Stimulated activated CD8-positive, alpha-beta memory T cell treated with anti-CD3 and anti-CD28 coated beads, Interleukin-12 subunit alpha, Interleukin-12 subunit beta, amount 100 ng/mL, for 4 hours (primary cell): ENCODE measurements at regions not wholly inside any gene's neighbourhood (a gene's known extent, or its start where the extent isn't known, plus 50 kb on each side); places are given as distances from the start of the nearest gene placed in this dataset.

ENCODE experiments used
- DNase-seq: peaks from one replicate; pipeline ENCODE4 v3.0.0-alpha.2; 2020; ENCODE audit warnings: low read depth

DNA sequence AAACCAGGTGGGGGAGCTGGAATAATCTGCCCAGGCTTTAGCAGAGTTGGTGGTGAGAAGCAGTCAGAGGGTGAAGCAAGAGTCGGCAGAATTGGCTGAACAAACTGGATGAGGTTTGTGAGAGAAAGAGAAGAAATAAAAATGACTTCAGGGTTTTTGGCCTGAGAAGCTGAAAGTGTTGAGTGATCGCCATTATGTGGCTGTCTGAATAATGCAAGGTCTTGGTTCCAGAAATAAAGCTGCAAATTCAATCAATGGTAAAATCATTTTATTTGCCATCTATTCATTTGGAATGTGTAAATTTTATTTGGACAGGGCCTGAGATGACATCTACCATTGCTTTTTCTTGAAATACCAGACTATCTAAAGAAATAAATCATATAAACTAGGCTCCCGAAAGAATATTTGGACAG is 50.4 kb upstream of the DAB2 start:
- DNase-seq, result no peak
